Activated CD8-positive, alpha-beta T cell treated with anti-CD3 and anti-CD28 coated beads for 36 hours (primary cell): ENCODE measurements at regions not wholly inside any gene's neighbourhood (a gene's known extent, or its start where the extent isn't known, plus 50 kb on each side); places are given as distances from the start of the nearest gene placed in this dataset.
"Not testable (repeated sequence)": the region's sequence is repeated elsewhere in the genome, so short reads cannot be mapped to it uniquely, and the experiment has no call there.

Experiments
- ATAC-seq: fragments of 200-7000 bp; cut with Tn5 transposase; one replicate; pipeline ENCODE4 v1.10.0; 2021; ENCODE audit warnings: mild to moderate bottlenecking, moderate library complexity
- CTCF ChIA-PET: fragments of 350-600 bp; sonication (Branson Sonifier 250); formaldehyde crosslinking; loops from one replicate; lab custom pipeline; 2021; ENCODE audit warnings: antibody characterized with exemption; lab: Charles Lee
- POLR2A ChIA-PET: fragments of 350-600 bp; sonication (Branson Sonifier 250); formaldehyde crosslinking; loops from one replicate; lab custom pipeline; 2021; ENCODE audit warnings: antibody characterized with exemption; lab: Charles Lee
- DNase-seq: peaks from one replicate; pipeline ENCODE4 v3.0.0-alpha.2; 2020
- H3K27ac Mint-ChIP-seq: one replicate; pipeline ENCODE4 v1.8.0; 2021; ENCODE audit warnings: mild to moderate bottlenecking, mixed read lengths
- H3K27me3 Mint-ChIP-seq: one replicate; pipeline ENCODE4 v1.8.0; 2021; ENCODE audit warnings: mixed read lengths
- H3K36me3 Mint-ChIP-seq: one replicate; pipeline ENCODE4 v1.8.0; 2021; ENCODE audit warnings: low read depth, mixed read lengths
- H3K4me1 Mint-ChIP-seq: one replicate; pipeline ENCODE4 v1.8.0; 2021; ENCODE audit warnings: low read depth, mixed read lengths
- H3K4me3 Mint-ChIP-seq: one replicate; pipeline ENCODE4 v1.8.0; 2021; ENCODE audit warnings: mild to moderate bottlenecking, moderate library complexity, mixed read lengths
- H3K9me3 Mint-ChIP-seq: one replicate; pipeline ENCODE4 v1.8.0; 2021; ENCODE audit warnings: mixed read lengths
- CTCF ChIP-seq: fragments of 200-600 bp; IDR thresholded peaks from one replicate; pipeline ENCODE4 v1.8.0; 2022; ENCODE audit warnings: antibody characterized with exemption, mild to moderate bottlenecking
- intact Hi-C: fragments of 100-400 bp; cut with micrococcal nuclease; formaldehyde crosslinking; loops from one replicate; pipeline ENCODE4 v1.10.0; 2022

GRCh38 chrY:18884748-18885147 is 111.2 kb upstream of the HSFY2 start:
- H3K27ac Mint-ChIP-seq, result no peak overlapping the region
- CTCF ChIA-PET, result no interaction called here
- intact Hi-C loops, result no loop called here
- H3K4me1 Mint-ChIP-seq, result no peaks in the 10 kb centered on the region
- no peaks in the 10 kb centered on the region for H3K9me3 Mint-ChIP-seq
- no peaks in the 10 kb centered on the region for H3K27me3 Mint-ChIP-seq
- no peak for DNase-seq
- ATAC-seq, result no peak
- no peaks in the 10 kb centered on the region for H3K36me3 Mint-ChIP-seq
- H3K4me3 Mint-ChIP-seq, result no peak overlapping the region
- no peak for TF ChIP-seq CTCF
- POLR2A ChIA-PET, result no interaction called here

GRCh38 chrY:18869145-18869544 is 95.6 kb upstream of the HSFY2 start:
- H3K4me1 Mint-ChIP-seq, H3K9me3 Mint-ChIP-seq, H3K27ac Mint-ChIP-seq, CTCF ChIA-PET, POLR2A ChIA-PET, intact Hi-C loops, H3K36me3 Mint-ChIP-seq, DNase-seq, ATAC-seq, H3K27me3 Mint-ChIP-seq, H3K4me3 Mint-ChIP-seq: not testable (repeated sequence)

- H3K9me3 Mint-ChIP-seq, DNase-seq, CTCF ChIA-PET, H3K4me3 Mint-ChIP-seq, ATAC-seq, intact Hi-C loops, H3K27me3 Mint-ChIP-seq, H3K27ac Mint-ChIP-seq, H3K36me3 Mint-ChIP-seq, POLR2A ChIA-PET, H3K4me1 Mint-ChIP-seq: not testable (repeated sequence)
These were observed 93.5 kb upstream of the HSFY2 start for GRCh38 chrY:18866887-18867551.

GRCh38 chrY:18860856-18861255 is 87.3 kb upstream of the HSFY2 start:
- DNase-seq, H3K4me3 Mint-ChIP-seq, ATAC-seq, H3K9me3 Mint-ChIP-seq, CTCF ChIA-PET, H3K27ac Mint-ChIP-seq, POLR2A ChIA-PET, intact Hi-C loops, H3K27me3 Mint-ChIP-seq, H3K36me3 Mint-ChIP-seq, H3K4me1 Mint-ChIP-seq: not testable (repeated sequence)

- intact Hi-C loops, DNase-seq, H3K9me3 Mint-ChIP-seq, ATAC-seq, H3K27me3 Mint-ChIP-seq, H3K4me3 Mint-ChIP-seq, CTCF ChIA-PET, H3K36me3 Mint-ChIP-seq, POLR2A ChIA-PET, H3K4me1 Mint-ChIP-seq, H3K27ac Mint-ChIP-seq: not testable (repeated sequence)
These were observed 85.1 kb upstream of the HSFY2 start for GRCh38 chrY:18858484-18859191.

- H3K9me3 Mint-ChIP-seq, ATAC-seq, H3K4me1 Mint-ChIP-seq, H3K27ac Mint-ChIP-seq, POLR2A ChIA-PET, intact Hi-C loops, CTCF ChIA-PET, DNase-seq, H3K27me3 Mint-ChIP-seq, H3K36me3 Mint-ChIP-seq, H3K4me3 Mint-ChIP-seq: not testable (repeated sequence)
These were observed 81.6 kb upstream of the HSFY2 start for GRCh38 chrY:18855184-18855583.

- H3K36me3 Mint-ChIP-seq, intact Hi-C loops, ATAC-seq, H3K27me3 Mint-ChIP-seq, POLR2A ChIA-PET, H3K9me3 Mint-ChIP-seq, DNase-seq, H3K4me3 Mint-ChIP-seq, H3K27ac Mint-ChIP-seq, H3K4me1 Mint-ChIP-seq, CTCF ChIA-PET: not testable (repeated sequence)
These were observed 79.8 kb upstream of the HSFY2 start for GRCh38 chrY:18853323-18853722.

GRCh38 chrY:18836643-18837042 is 63.1 kb upstream of the HSFY2 start:
- intact Hi-C loops, DNase-seq, H3K36me3 Mint-ChIP-seq, H3K27me3 Mint-ChIP-seq, H3K27ac Mint-ChIP-seq, ATAC-seq, H3K9me3 Mint-ChIP-seq, H3K4me3 Mint-ChIP-seq, CTCF ChIA-PET, H3K4me1 Mint-ChIP-seq, POLR2A ChIA-PET: not testable (repeated sequence)
